SHP77 treated with DMSO at 0.1 percent for 48 hours (cell line): ENCODE measurements at regions not wholly inside any gene's neighbourhood (a gene's known extent, or its start where the extent isn't known, plus 50 kb on each side); places are given as distances from the start of the nearest gene placed in this dataset.

Source experiments
- DNase-seq: peaks from one replicate; lab custom pipeline; 2025; lab: John Stamatoyannopoulos, UW

GRCh38 chr14:25150401-25150800 lies 100.5 kb upstream of the STXBP6 start:
- DNase-seq, result no peak

- no peak for DNase-seq
Observed at GRCh38 chr14:25140411-25140810, 90.5 kb upstream of the STXBP6 start.

GRCh38 chr14:25136811-25137210 lies 86.9 kb upstream of the STXBP6 start:
- DNase-seq, result no peak

- no peak for DNase-seq
Observed at GRCh38 chr14:25134184-25134583, 84.2 kb upstream of the STXBP6 start.

GRCh38 chr14:25132732-25133422 lies 82.9 kb upstream of the STXBP6 start:
- DNase-seq, result peak; percentile 58

- no peak for DNase-seq
Observed at GRCh38 chr14:25132094-25132493, 82.1 kb upstream of the STXBP6 start.

GRCh38 chr14:25122843-25123242 lies 72.9 kb upstream of the STXBP6 start:
- no peak for DNase-seq

GRCh38 chr14:25122211-25122610 lies 72.3 kb upstream of the STXBP6 start:
- no peak for DNase-seq

GRCh38 chr14:25121337-25122129 lies 71.6 kb upstream of the STXBP6 start:
- DNase-seq, result no peak

- no peak for DNase-seq
Observed at GRCh38 chr14:25120261-25120660, 70.3 kb upstream of the STXBP6 start.

- DNase-seq, result no peak
Observed at GRCh38 chr14:25118671-25119070, 68.7 kb upstream of the STXBP6 start.

- DNase-seq, result no peak
Observed at GRCh38 chr14:25117342-25117741, 67.4 kb upstream of the STXBP6 start.

GRCh38 chr14:25116607-25117006 lies 66.7 kb upstream of the STXBP6 start:
- no peak for DNase-seq

GRCh38 chr14:25113394-25113793 lies 63.4 kb upstream of the STXBP6 start:
- no peak for DNase-seq

GRCh38 chr14:25111061-25111601 lies 61.2 kb upstream of the STXBP6 start:
- DNase-seq, result no peak

- DNase-seq, result no peak
Observed at GRCh38 chr14:25110106-25110505, 60.2 kb upstream of the STXBP6 start.

GRCh38 chr14:25108959-25109358 lies 59.0 kb upstream of the STXBP6 start:
- no peak for DNase-seq

GRCh38 chr14:25108291-25108690 lies 58.3 kb upstream of the STXBP6 start:
- DNase-seq, result no peak

- DNase-seq, result no peak
Observed at GRCh38 chr14:25103820-25104219, 53.9 kb upstream of the STXBP6 start.

- DNase-seq, result no peak
Observed at GRCh38 chr14:25103271-25103670, 53.3 kb upstream of the STXBP6 start.

GRCh38 chr14:25102788-25103187 lies 52.8 kb upstream of the STXBP6 start:
- DNase-seq, result no peak

GRCh38 chr14:25101276-25101675 lies 51.3 kb upstream of the STXBP6 start:
- no peak for DNase-seq
